IMR-90 (cell line): ENCODE measurements at regions not wholly inside any gene's neighbourhood (a gene's known extent, or its start where the extent isn't known, plus 50 kb on each side); places are given as distances from the start of the nearest gene placed in this dataset.

Experiments
- ATAC-seq: fragments of 200-7000 bp; cut with Tn5 transposase; 2 replicates; pipeline ENCODE4 v1.9.1; 2020; ENCODE audit warnings: low read depth, mild to moderate bottlenecking, moderate library complexity
- BruUV-seq: library from RNA; stranded (reverse); fragments of 400-500 nt; replicated peaks from 2 replicates; lab custom pipeline; 2021; lab: Mats Ljungman, UMichigan
- CTCF ChIA-PET: fragments of 300-600 bp; formaldehyde crosslinking; extraction: SDS; loops from one replicate; lab custom pipeline; 2021; ENCODE audit warnings: antibody characterized with exemption; lab: Yijun Ruan, JAX
- POLR2A ChIA-PET: fragments of 300-600 bp; sonication (Branson Sonifier 250); formaldehyde crosslinking; loops from one replicate; lab custom pipeline; 2022; ENCODE audit warnings: antibody characterized with exemption; ENCODE audit not compliant: unreplicated experiment; lab: Charles Lee
- DNase-seq: peaks from one replicate; pipeline ENCODE4 v3.0.0; 2013
- H2AFZ ChIP-seq: replicated peaks from 2 replicates; pipeline ENCODE3; 2013; ENCODE audit warnings: low read length, mild to moderate bottlenecking; ENCODE audit not compliant: poor library complexity
- H2AK5ac ChIP-seq: 2 replicates; pipeline ENCODE4 v1.6.1; 2013; ENCODE audit warnings: low read depth, low read length, inconsistent platforms
- H2AK9ac ChIP-seq: replicated peaks from 2 replicates; pipeline ENCODE3; 2013; ENCODE audit warnings: mild to moderate bottlenecking, low read depth, low read length, moderate library complexity; ENCODE audit not compliant: poor library complexity
- H2BK120ac ChIP-seq: 2 replicates; pipeline ENCODE4 v1.6.1; 2013; ENCODE audit warnings: low read depth, low read length, inconsistent platforms
- H2BK15ac ChIP-seq: 3 replicates; pipeline ENCODE4 v1.6.1; 2013; ENCODE audit warnings: low read depth, low read length, inconsistent platforms
- H2BK20ac ChIP-seq: 2 replicates; pipeline ENCODE4 v1.6.1; 2013; ENCODE audit warnings: low read depth, mild to moderate bottlenecking, inconsistent platforms, low read length, moderate library complexity
- H2BK5ac ChIP-seq: 2 replicates; pipeline ENCODE4 v1.6.1; 2013; ENCODE audit warnings: mild to moderate bottlenecking, low read depth, low read length, inconsistent platforms; ENCODE audit not compliant: poor library complexity, severe bottlenecking
- H3K14ac ChIP-seq: replicated peaks from 2 replicates; pipeline ENCODE4 v1.6.1; 2013; ENCODE audit warnings: low read depth, low read length, inconsistent platforms
- H3K18ac ChIP-seq: 2 replicates; pipeline ENCODE4 v1.6.1; 2013; ENCODE audit warnings: low read depth, low read length, control low read depth
- H3K23ac ChIP-seq: 2 replicates; pipeline ENCODE4 v1.6.1; 2013; ENCODE audit warnings: low read depth, low read length, inconsistent platforms
- H3K27ac ChIP-seq: 2 replicates; pipeline ENCODE4 v1.5.1; 2013; ENCODE audit warnings: mild to moderate bottlenecking, control low read depth, low read length; ENCODE audit not compliant: insufficient read depth
- H3K27me3 ChIP-seq: 2 replicates; pipeline ENCODE4 v1.6.1; 2013; ENCODE audit warnings: low read length; ENCODE audit not compliant: control insufficient read depth, insufficient read depth
- H3K36me3 ChIP-seq: 2 replicates; pipeline ENCODE4 v1.6.1; 2013; ENCODE audit warnings: low read length, mixed read lengths; ENCODE audit not compliant: control insufficient read depth, insufficient read depth
- H3K4ac ChIP-seq: 2 replicates; pipeline ENCODE4 v1.6.1; 2013; ENCODE audit warnings: low read depth, low read length, inconsistent platforms
- H3K4me1 ChIP-seq: 2 replicates; pipeline ENCODE4 v1.6.1; 2013; ENCODE audit warnings: low read length, mixed read lengths; ENCODE audit not compliant: control insufficient read depth, insufficient read depth
- H3K4me2 ChIP-seq: 2 replicates; pipeline ENCODE4 v1.6.1; 2013; ENCODE audit warnings: low read depth, mild to moderate bottlenecking, control low read depth, low read length, moderate library complexity
- H3K4me3 ChIP-seq: 2 replicates; pipeline ENCODE4 v1.5.1; 2013; ENCODE audit warnings: low read depth, mild to moderate bottlenecking, control low read depth, low read length, moderate library complexity; ENCODE audit not compliant: insufficient read depth
- H3K56ac ChIP-seq: 2 replicates; pipeline ENCODE4 v1.6.1; 2013; ENCODE audit warnings: low read length, inconsistent platforms; ENCODE audit not compliant: insufficient read depth; ENCODE audit errors: extremely low read depth
- H3K79me1 ChIP-seq, 2 experiments: 2 replicates each; pipeline ENCODE4 v1.6.1; 2013; ENCODE audit warnings: low read length in 2 of 2, inconsistent platforms in 1 of 2, low read depth in 1 of 2
- H3K9ac ChIP-seq: 2 replicates; pipeline ENCODE4 v1.6.1; 2013; ENCODE audit warnings: low read depth, low read length, control low read depth
- H3K9me1 ChIP-seq: 2 replicates; pipeline ENCODE4 v1.6.1; 2013; ENCODE audit warnings: low read length, inconsistent platforms; ENCODE audit not compliant: insufficient read depth
- H3K9me3 ChIP-seq: 2 replicates; pipeline ENCODE4 v1.6.1; 2013; ENCODE audit warnings: low read length; ENCODE audit not compliant: control insufficient read depth, insufficient read depth
- H4K20me1 ChIP-seq: 2 replicates; pipeline ENCODE4 v1.6.1; 2013; ENCODE audit warnings: low read length, inconsistent platforms; ENCODE audit not compliant: insufficient read depth
- H4K5ac ChIP-seq: 2 replicates; pipeline ENCODE4 v1.6.1; 2013; ENCODE audit warnings: mild to moderate bottlenecking, low read depth, low read length, control low read depth
- H4K8ac ChIP-seq, 2 experiments: 2 replicates each; pipeline ENCODE4 v1.6.1; 2013; ENCODE audit warnings: low read depth in 2 of 2, low read length in 2 of 2, control low read depth in 1 of 2, inconsistent platforms in 1 of 2
- H4K91ac ChIP-seq: 2 replicates; pipeline ENCODE4 v1.6.1; 2013; ENCODE audit warnings: low read depth, low read length, inconsistent platforms; ENCODE audit not compliant: insufficient read depth
- CTCF ChIP-seq: conservative IDR thresholded peaks from 2 replicates; pipeline ENCODE4 v1.5.1; 2012; ENCODE audit warnings: mild to moderate bottlenecking, low read depth, low read length, improper control_type of control experiment
- ELK1 ChIP-seq: fragments of 150-350 bp; IDR thresholded peaks from 2 replicates; pipeline ENCODE4 v1.6.1; 2016; ENCODE audit warnings: low read depth, mild to moderate bottlenecking, low read length, moderate library complexity, borderline replicate concordance
- MAFK ChIP-seq: IDR thresholded peaks from 2 replicates; pipeline ENCODE4 v1.6.1; 2012; ENCODE audit warnings: low read depth, low read length, improper control_type of control experiment
- MXI1 ChIP-seq: IDR thresholded peaks from 2 replicates; pipeline ENCODE4 v1.6.1; 2012; ENCODE audit warnings: low read depth, mild to moderate bottlenecking, low read length, moderate library complexity, borderline replicate concordance
- NFE2L2 ChIP-seq: fragments of 150-350 bp; IDR thresholded peaks from 2 replicates; pipeline ENCODE4 v1.6.1; 2016; ENCODE audit warnings: low read depth, mild to moderate bottlenecking, low read length
- POLR2A ChIP-seq: IDR thresholded peaks from 2 replicates; pipeline ENCODE4 v1.6.1; 2012; ENCODE audit warnings: mild to moderate bottlenecking, low read depth, low read length
- RAD21 ChIP-seq: IDR thresholded peaks from 2 replicates; pipeline ENCODE4 v1.6.1; 2012; ENCODE audit warnings: low read length, improper control_type of control experiment
- SMC3 ChIP-seq: fragments of 150-350 bp; IDR thresholded peaks from 2 replicates; pipeline ENCODE4 v1.6.1; 2016; ENCODE audit warnings: low read depth, mild to moderate bottlenecking, antibody characterized with exemption, low read length, moderate library complexity
- USF2 ChIP-seq: fragments of 150-350 bp; IDR thresholded peaks from 2 replicates; pipeline ENCODE4 v1.6.1; 2017; ENCODE audit warnings: mild to moderate bottlenecking, antibody characterized with exemption, low read length, low read depth
- WGBS, 2 experiments: methylation state at CpG; one replicate each; pipeline versions ENCODE4 v1.1.5 to v1.1.7; 2013; ENCODE audit warnings: missing lambda C conversion rate in 2 of 2; ENCODE audit not compliant: insufficient read length in 1 of 2; ENCODE audit errors: extremely low coverage in 2 of 2; 5-methylcytosine and 5-hydroxymethylcytosine counted together
- dilution Hi-C: fragments of 300-500 bp; cut with HindIII; formaldehyde crosslinking; loops from one replicate; pipeline ENCODE4 v1.14.3; 2018; ENCODE audit warnings: low sequenced_read_pairs; ENCODE audit not compliant: unreplicated experiment
- in situ Hi-C: fragments of 300-500 bp; cut with MboI; formaldehyde crosslinking; loops from 3 replicates; pipeline ENCODE4 v1.14.3; 2019; ENCODE audit warnings: low sequenced_read_pairs, inconsistent platforms, mixed read lengths
- intact Hi-C: fragments of 100-400 bp; cut with micrococcal nuclease; formaldehyde crosslinking; loops from 2 replicates; pipeline ENCODE4 v1.10.0; 2022

- H4K8ac ChIP-seq, result no peak overlapping the region
- no peak overlapping the region for H3K18ac ChIP-seq
- H3K9ac ChIP-seq, result no peak overlapping the region
- no CpG with 5 or more reads among the region's 2 CpGs for WGBS, 2 experiments
- no peak overlapping the region for H4K91ac ChIP-seq
- no peak overlapping the region for H2AK9ac ChIP-seq
- TF ChIP-seq POLR2A (no peak), NFE2L2 (no peak), CTCF (no peak), USF2 (no peak), MAFK (no peak), RAD21 (no peak), ELK1 (no peak), SMC3 (no peak), MXI1 (no peak)
- H4K20me1 ChIP-seq, result no peaks in the 10 kb centered on the region
- no peak overlapping the region for H2BK120ac ChIP-seq
- POLR2A ChIA-PET, result no interaction called here
- DNase-seq (no peak), ATAC-seq (no peak)
- no peak overlapping the region for H4K5ac ChIP-seq
- H3K36me3 ChIP-seq, result no peaks in the 10 kb centered on the region
- no peak overlapping the region for H3K4me2 ChIP-seq
- H2BK20ac ChIP-seq, result no peak overlapping the region
- intact Hi-C loops (no loop called here), dilution Hi-C loops (no loop called here), in situ Hi-C loops (no loop called here)
- H3K27me3 ChIP-seq, result no peaks in the 10 kb centered on the region
- no peak overlapping the region for H2BK15ac ChIP-seq
- H3K4me3 ChIP-seq, result no peak overlapping the region
- no peak overlapping the region for H2AK5ac ChIP-seq
- no peak overlapping the region for H2AFZ ChIP-seq
- H3K9me3 ChIP-seq, result no peaks in the 10 kb centered on the region; the same call in 1 of the 2 replicates
- H3K14ac ChIP-seq, result no peak overlapping the region
- H3K27ac ChIP-seq, result no peak overlapping the region
- H3K9me1 ChIP-seq, result no peaks in the 10 kb centered on the region
- H3K4ac ChIP-seq, result no peak overlapping the region
- H3K4me1 ChIP-seq, result no peaks in the 10 kb centered on the region
- no peak overlapping the region for H2BK5ac ChIP-seq
- no peaks in the 10 kb centered on the region for H3K79me1 ChIP-seq
- no peak overlapping the region for H3K23ac ChIP-seq
- BruUV-seq, result no TSS peak
- no peak overlapping the region for H3K56ac ChIP-seq
- CTCF ChIA-PET, result no interaction called here
These were observed 591.9 kb upstream of the NECTIN3 start for GRCh38 chr3:110479731-110480130.
